Activated CD8-positive, alpha-beta memory T cell treated with anti-CD3 and anti-CD28 coated beads, Interleukin-2, amount 50 U/mL, for 1 hour (primary cell): ENCODE measurements at regions not wholly inside any gene's neighbourhood (a gene's known extent, or its start where the extent isn't known, plus 50 kb on each side); places are given as distances from the start of the nearest gene placed in this dataset.
"Not testable (repeated sequence)": the region's sequence is repeated elsewhere in the genome, so short reads cannot be mapped to it uniquely, and the experiment has no call there.

Source experiments
- DNase-seq: peaks from one replicate; pipeline ENCODE4 v3.0.0-alpha.2; 2020; ENCODE audit errors: extremely low read depth

DNA sequence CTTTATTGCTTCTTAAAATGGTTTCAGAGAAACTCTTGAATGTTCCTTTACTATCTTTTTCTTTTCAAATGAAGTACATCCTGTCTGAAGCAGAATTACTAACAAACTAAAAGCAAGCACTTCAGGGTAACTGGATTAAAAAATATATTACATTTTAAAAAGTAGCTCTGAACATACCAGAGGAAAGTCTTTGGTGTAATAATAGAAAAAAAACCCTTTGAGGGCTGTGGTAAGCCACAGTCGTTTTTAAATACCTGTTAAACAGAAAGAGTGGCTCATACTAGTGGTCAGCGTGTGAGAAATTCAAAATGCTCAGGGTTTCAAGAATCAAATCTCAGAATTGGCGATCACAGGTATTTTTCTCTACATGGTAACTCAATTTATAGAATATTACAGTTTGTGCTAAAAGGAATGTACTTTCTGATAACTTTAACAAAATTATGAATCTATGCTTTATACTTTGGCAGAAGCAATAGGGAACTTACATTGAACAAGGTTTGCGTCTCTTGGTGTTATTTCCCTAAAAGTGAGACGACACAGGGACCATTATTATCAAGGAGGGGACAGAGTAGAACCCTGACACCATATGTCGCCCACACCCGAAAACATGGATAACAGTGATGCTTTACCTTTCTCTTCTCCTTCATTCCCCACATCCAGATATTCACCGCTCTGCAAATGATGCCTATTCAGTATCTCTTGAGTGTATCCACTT lies 97.0 kb upstream of the DPH5 start:
- DNase-seq = no peak

DNA sequence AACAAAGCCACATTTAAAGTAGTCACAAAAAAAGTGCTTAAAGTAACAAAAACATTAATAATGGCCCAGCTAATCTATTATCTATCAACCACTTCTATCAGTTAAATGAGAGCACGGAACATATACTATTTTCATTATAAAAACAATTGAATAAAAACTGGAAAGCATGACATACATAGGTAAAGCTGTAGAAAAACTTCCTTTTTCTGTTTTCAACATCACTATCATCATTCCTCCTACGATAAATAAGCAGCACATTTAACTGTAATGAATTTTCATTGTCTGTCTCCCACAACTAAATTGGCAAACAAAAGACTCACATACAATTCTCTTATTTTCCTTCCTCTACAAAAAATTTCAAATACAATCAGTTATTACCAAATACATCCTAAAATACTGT lies 96.4 kb upstream of the DPH5 start:
- DNase-seq = no peak

GRCh38 chr1:101121504-101121903 lies 95.9 kb upstream of the DPH5 start:
- no peak for DNase-seq

- DNase-seq = no peak
Observed at GRCh38 chr1:101120868-101121267, 95.3 kb upstream of the DPH5 start.

DNA sequence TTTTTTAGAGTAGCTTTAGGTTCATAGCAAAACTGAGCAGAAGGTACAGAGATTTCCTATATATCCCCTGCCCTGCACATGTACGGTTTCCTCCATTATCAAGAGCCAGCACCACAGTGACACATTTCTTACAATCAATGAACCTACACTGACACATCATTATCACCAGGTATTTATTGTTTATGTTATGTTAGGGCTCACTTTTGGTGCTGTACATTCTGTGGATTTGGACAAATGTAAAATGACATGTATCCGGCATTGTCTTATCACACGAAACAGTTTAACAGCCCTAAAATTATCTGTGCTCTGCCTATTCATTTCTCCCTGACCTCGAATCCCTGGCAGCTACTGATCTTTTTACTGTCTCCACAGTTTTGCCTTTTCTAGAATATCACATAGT lies 93.7 kb upstream of the DPH5 start:
- DNase-seq = no peak

DNA sequence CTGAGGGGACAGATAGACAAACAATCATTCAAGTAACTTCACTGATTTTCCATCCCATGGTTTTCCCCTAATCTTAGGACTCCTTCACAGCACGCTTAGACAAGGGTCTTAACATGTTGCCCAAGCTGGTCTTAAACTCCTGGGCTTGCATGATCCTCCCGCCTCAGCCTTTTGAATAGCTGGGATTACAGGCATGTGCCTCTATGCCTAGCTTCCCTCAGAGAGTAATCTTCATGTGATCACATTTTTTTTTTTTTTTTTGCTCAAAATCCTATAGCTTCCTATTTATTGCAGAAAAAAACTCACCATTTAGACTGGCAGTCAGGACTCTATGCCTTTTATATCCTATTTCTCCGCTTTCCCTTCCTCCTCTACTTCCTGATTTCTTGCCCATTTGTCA lies 90.4 kb upstream of the DPH5 start:
- no peak for DNase-seq

GRCh38 chr1:101115112-101115511 lies 89.5 kb upstream of the DPH5 start:
- DNase-seq = no peak

DNA sequence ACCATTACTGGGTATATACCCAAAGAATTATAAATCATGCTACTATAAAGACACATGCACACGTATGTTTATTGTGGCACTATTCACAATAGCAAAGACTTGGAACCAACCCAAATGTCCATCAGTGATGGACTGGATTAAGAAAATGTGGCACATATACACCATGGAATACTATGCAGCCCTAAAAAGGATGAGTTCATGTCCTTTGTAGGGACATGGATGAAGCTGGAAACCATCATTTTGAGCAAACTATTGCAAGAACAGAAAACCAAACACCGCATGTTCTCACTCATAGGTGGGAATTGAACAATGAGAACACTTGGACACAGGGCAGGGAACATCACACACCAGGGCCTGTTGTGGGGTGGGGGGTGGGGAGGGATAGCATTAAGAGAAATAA lies 88.5 kb upstream of the DPH5 start:
- not testable (repeated sequence) for DNase-seq

DNA sequence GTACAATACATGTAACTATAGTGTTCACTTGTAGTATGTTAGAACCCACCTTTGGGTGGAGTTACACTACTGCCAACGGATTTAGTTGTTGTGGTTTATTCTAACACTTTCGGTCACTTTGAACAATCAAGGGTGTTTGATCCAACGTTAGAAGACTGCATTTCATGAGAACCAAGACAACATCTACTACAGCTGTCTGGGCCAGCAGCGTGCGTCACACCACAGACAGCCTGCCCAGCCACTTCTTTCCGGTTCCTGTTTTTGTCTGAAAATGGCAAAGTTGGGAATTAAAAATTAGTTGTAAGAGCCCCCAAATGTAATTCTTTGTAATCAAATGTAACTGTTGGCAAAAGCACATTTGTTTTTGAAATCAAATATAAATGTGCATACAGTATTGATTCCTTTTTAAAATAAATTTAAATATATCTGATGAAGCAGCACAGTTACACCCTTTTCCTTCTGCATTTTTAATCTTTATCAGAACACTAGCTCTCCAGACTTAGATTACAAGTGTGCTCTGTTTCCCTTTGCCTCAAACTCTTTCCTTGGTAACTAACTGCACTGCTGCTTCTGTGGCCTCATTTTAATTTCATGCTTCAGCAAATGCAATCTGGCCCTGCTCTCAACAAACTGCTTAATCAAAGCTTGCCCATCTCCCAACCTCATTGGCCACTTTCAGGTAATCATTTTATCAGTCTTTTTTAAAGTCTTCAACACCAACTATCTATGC lies 86.6 kb upstream of the DPH5 start:
- DNase-seq = peak; percentile 73

DNA sequence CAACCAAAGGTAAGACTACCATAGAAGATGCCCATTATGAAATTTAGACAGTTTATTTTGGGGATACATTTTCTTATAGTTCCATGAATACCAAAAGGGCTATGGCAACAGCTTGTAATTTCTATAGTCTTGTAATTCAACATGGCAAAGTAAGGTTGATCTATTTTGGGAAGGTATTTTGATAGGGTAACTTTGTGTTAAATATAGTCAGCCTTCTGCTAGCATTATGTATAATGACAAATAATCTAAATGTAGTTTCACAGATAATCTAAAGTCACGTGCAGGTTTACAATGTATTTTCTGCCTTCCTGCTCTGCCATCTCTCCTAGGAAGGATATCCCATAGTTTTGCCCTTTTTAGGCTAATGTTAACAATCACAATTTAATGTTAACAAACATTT lies 85.9 kb upstream of the DPH5 start:
- no peak for DNase-seq

DNA sequence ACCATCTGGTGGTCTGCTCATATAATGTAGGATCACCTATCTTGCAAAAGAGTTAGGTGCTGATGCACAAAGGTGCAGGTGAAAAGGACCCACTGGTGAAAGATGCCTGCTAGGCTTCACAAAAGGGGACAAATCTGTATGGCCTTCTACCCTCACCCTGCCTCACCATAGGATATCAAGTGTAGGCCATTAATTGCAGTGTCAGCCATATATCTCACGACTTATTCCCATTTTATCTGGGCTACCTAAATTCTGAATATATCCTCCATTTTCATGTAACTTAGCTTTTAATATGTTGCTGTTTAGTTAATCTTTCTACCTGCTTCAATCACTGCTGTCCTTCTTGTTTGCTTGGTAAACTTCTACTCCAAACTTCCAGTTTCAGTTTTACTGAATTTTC lies 84.2 kb upstream of the DPH5 start:
- no peak for DNase-seq

GRCh38 chr1:101108111-101108500 lies 82.5 kb upstream of the DPH5 start:
- DNase-seq = no peak

- no peak for DNase-seq
Observed at GRCh38 chr1:101107496-101108110, 82.0 kb upstream of the DPH5 start.

GRCh38 chr1:101105877-101106276 lies 80.3 kb upstream of the DPH5 start:
- no peak for DNase-seq

GRCh38 chr1:101102426-101103156 lies 77.0 kb upstream of the DPH5 start:
- no peak for DNase-seq

DNA sequence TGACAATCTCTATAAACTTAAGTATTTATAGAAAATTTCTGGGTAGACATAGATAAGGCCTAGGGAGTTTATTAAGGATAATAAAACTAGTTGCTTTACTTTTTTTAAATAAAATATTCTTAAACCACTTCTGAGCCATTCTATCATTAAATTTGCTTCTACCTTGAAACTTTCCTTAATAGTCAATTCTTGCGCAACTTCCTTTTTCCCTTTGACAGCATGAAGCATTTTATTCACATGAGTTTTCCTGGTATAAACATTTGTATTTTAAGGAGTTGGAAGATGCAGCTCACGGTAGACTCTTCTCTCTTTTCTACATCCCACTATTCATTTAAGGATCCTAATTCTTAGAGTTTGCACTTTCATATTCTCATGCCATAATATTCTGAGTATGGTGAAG lies 75.8 kb upstream of the DPH5 start:
- DNase-seq = no peak

DNA sequence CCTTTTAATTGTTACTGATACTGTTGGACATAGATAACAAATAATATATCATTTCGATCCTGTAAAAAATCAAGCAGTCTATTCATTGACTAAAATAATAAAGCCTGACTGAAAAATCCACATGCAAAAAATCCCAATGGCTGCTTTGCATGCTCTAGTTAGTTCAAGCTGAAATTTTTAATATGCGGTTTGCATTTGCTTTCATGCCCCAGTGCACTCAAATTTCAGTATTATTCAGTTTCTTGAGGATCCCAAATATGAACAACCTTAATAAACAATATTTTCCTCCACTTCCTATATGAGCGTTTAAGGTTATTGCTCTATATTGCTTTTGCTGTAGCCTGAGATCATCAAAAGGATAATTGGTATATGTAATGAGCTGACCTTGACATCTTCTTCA lies 75.1 kb upstream of the DPH5 start:
- DNase-seq = no peak

DNA sequence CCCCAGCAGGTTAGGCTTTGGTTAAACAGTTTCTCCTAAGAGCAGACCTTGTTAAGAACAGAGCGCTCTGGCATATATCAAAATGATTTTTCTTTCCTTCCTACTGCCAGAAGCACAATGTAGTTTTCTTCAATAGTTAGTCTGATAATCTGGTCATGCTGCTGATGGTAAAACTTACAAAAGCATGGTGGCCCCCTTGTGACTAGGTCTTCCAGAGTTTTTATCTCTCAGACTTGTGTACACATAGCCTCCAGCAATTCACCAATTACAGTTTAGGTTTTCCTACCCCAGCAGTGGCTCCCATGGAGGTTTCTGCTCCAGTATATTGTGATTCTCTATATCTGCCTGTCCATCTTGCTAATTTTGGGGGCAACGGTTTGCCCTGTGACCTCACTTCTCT lies 73.3 kb upstream of the DPH5 start:
- no peak for DNase-seq

- no peak for DNase-seq
Observed at GRCh38 chr1:101098327-101098726, 72.7 kb upstream of the DPH5 start.

DNA sequence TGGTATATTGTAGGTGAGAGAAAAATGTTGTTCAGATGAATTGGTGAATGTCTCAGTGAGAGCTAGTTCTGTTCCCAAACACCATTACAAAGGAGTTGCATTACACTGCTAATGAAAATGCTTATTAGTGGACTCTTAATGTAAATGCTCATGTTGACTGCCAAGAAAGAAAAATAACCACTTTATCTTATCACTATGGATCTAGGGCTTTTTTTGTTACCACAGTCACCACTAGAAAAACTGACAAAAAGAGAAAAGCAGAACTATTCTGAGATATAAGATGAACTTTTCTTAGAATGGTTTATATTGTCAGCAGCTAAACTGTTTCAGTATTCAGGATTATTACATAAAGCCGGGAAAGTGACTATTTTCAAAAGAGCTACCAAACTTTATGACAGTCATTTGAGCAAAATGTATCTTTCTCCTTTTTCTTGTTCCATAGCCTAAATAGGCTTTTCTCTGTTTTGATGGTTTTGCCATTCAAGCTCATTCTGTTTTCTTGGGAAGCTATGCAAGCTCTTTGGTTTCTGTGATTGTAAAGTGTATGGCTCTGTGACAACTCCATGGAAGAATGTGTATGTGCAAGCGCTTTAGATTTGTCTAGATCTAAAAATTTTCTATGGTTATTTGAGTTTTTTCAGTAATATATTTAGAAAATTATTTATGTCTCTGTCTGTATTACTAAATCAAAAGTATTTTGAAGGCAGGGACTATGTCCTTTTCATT lies 64.2 kb upstream of the DPH5 start:
- no peak for DNase-seq

- no peak for DNase-seq
Observed at GRCh38 chr1:101088431-101088830, 62.8 kb upstream of the DPH5 start.

DNA sequence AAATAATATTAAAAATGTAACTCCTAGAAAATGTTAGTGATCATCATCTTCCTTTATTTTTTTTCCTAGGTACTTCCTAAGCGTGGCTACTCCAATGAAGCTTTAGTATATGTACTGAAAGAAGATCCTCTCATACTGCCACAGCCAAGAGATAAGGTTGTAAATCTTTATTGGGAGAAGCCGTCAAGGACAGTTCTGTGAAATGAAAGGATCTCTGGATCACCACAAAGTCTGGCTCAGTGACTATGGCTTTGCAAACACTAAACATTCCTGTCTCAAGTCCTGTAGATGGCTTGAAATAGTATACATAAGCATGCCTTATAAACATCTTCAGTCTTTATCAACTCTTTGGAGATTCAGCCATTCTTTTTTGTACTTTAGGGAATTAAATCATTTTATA lies 61.2 kb upstream of the DPH5 start:
- no peak for DNase-seq
